Transverse colon (tissue), 4 donors: ENCODE measurements at regions not wholly inside any gene's neighbourhood (a gene's known extent, or its start where the extent isn't known, plus 50 kb on each side); places are given as distances from the start of the nearest gene placed in this dataset.

Experiments
- DNase-seq: peaks from one replicate; pipeline ENCODE4 v3.0.0-alpha.2; 2019
- H3K27ac ChIP-seq, 4 donors: fragments of 200-600 bp; sonication (generic); 2 replicates each; pipeline ENCODE4 v1.5.1; 2016 to 2018; ENCODE audit warnings: inconsistent platforms in 4 of 4
- H3K27me3 ChIP-seq: fragments of 200-600 bp; sonication (generic); 2 replicates; pipeline ENCODE4 v1.5.1; 2017; ENCODE audit warnings: inconsistent platforms
- H3K36me3 ChIP-seq, 4 donors: fragments of 200-600 bp; sonication (generic); 2 replicates each; pipeline ENCODE4 v1.5.1; 2017 to 2019; ENCODE audit warnings: inconsistent platforms in 4 of 4
- H3K4me1 ChIP-seq, 4 donors: fragments of 200-600 bp; sonication (generic); 2 replicates each; pipeline ENCODE4 v1.5.1; 2017 to 2020; ENCODE audit warnings: inconsistent platforms in 4 of 4
- H3K4me3 ChIP-seq, 4 donors: fragments of 200-600 bp; sonication (generic); 1 replicate in 1 of 4; 2 replicates in 3 of 4; pipeline versions ENCODE4 v1.5.1 to v1.6.1; 2017 to 2019; ENCODE audit warnings: inconsistent platforms in 4 of 4
- H3K9me3 ChIP-seq, 2 donors: fragments of 200-600 bp; sonication (generic); 2 replicates each; pipeline ENCODE4 v1.5.1; 2017 to 2019; ENCODE audit warnings: inconsistent platforms in 2 of 2
- CTCF ChIP-seq, 5 experiments: fragments of 200-600 bp in 3 of 5; fragments of 450-650 bp in 2 of 5; sonication (generic) in 3 of 5; IDR thresholded peaks; 1 replicate in 2 of 5; 2 replicates in 3 of 5; pipeline ENCODE4 v1.5.1; 2016 to 2017; ENCODE audit warnings: antibody characterized with exemption in 5 of 5, inconsistent platforms in 3 of 5, mild to moderate bottlenecking in 2 of 5, moderate library complexity in 1 of 5
- EP300 ChIP-seq: sonication (generic); formaldehyde crosslinking; IDR thresholded peaks from one replicate; pipeline ENCODE4 v1.6.1; 2017; ENCODE audit warnings: antibody characterized with exemption, low read depth
- POLR2A ChIP-seq: fragments of 450-650 bp; IDR thresholded peaks from one replicate; pipeline ENCODE4 v1.6.1; 2016; ENCODE audit warnings: antibody characterized with exemption, mild to moderate bottlenecking, moderate library complexity
- POLR2AphosphoS5 ChIP-seq, 3 donors: sonication (generic); formaldehyde crosslinking; IDR thresholded peaks; one replicate each; pipeline ENCODE4 v1.6.1; 2016; ENCODE audit warnings: antibody characterized with exemption in 3 of 3
- WGBS, 2 donors: methylation state at CpG; one replicate each; pipeline ENCODE4 v1.1.5; 2018; ENCODE audit warnings: low coverage in 1 of 2; 5-methylcytosine and 5-hydroxymethylcytosine counted together
- in situ Hi-C, 4 donors: fragments of 200-750 bp; cut with MboI; loops; one replicate each; pipeline versions ENCODE4 v1.15.0 to v1.15.1; 2017; ENCODE audit warnings: low sequenced_read_pairs in 3 of 4, low pct_ligation_motif_present in 1 of 4, low pct_unique_long_range_greater_than_20kb in 1 of 4
- intact Hi-C: fragments of 100-400 bp; cut with DNase I; formaldehyde crosslinking; loops from one replicate; pipeline ENCODE4 v1.15.1; 2023; ENCODE audit warnings: low total_unique reads

- Histone ChIP-seq H3K9me3 (no peaks in the 10 kb centered on the region), H3K4me3 (no peak overlapping the region), H3K36me3 (no peaks in the 10 kb centered on the region), H3K27me3 (no peaks in the 10 kb centered on the region), H3K27ac (no peak overlapping the region), H3K4me1 (no peaks in the 10 kb centered on the region)
- no peak for TF ChIP-seq POLR2A
- no peak for TF ChIP-seq CTCF (IDR thresholded peaks at IDR 0.05)
- no peak for TF ChIP-seq EP300
- no peak for TF ChIP-seq POLR2AphosphoS5 (IDR thresholded peaks at IDR 0.05)
- intact Hi-C loops: no loop called here
- DNase-seq: no peak
- in situ Hi-C loops: no loop called here
Measured at GRCh38 chr6:139486476-139486799, 112.0 kb upstream of the CITED2 start.

GRCh38 chr6:139485742-139486475 is 111.5 kb upstream of the CITED2 start:
- in situ Hi-C loops (no loop called here), intact Hi-C loops (no loop called here)
- 77 to 81% methylated on average over 1 to 5 of the region's 5 CpGs for WGBS, 2 donors

DNA sequence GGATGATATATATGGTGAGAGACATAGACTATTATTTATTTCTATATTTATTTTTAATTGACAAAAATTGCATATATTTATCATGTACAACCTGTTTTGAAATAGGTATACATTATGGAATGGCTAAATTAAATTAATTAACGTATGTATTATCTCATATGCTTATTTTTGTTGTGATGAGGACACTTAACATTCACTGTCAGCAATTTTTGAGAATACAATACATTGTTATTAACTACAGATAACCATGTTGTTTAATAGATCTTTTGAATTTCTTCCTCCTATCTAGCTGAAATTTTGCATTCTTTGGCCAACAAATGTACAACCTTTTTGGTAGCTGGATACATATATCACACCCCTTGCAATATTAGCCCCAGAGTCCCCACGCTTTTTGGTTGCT is 110.7 kb upstream of the CITED2 start:
- H3K27ac ChIP-seq: no peak overlapping the region

More at GRCh38 chr6:139485742-139486475, 111.5 kb upstream of the CITED2 start:
- Histone ChIP-seq H3K27ac (no peak overlapping the region), H3K9me3 (no peaks in the 10 kb centered on the region), H3K36me3 (no peaks in the 10 kb centered on the region), H3K27me3 (no peaks in the 10 kb centered on the region), H3K4me3 (no peak overlapping the region), H3K4me1 (no peaks in the 10 kb centered on the region)
- no peak for TF ChIP-seq POLR2AphosphoS5 (IDR thresholded peaks at IDR 0.05)
- TF ChIP-seq CTCF (IDR thresholded peaks at IDR 0.05): no peak
- no peak for TF ChIP-seq EP300
- no peak for TF ChIP-seq POLR2A
- DNase-seq: no peak

GRCh38 chr6:139483079-139483478 is 108.6 kb upstream of the CITED2 start:
- in situ Hi-C loops: no loop called here

More for the DNA sequence above, 110.7 kb upstream of the CITED2 start:
- intact Hi-C loops (no loop called here), in situ Hi-C loops (no loop called here)
- H3K27me3 ChIP-seq: no peaks in the 10 kb centered on the region
- no peaks in the 10 kb centered on the region for H3K36me3 ChIP-seq
- no peaks in the 10 kb centered on the region for H3K9me3 ChIP-seq
- no peak for TF ChIP-seq EP300
- TF ChIP-seq CTCF (IDR thresholded peaks at IDR 0.05): no peak
- no peak for TF ChIP-seq POLR2AphosphoS5 (IDR thresholded peaks at IDR 0.05)
- TF ChIP-seq POLR2A: no peak
- H3K4me3 ChIP-seq: no peak overlapping the region
- DNase-seq: no peak
- WGBS, 2 donors: 71 to 87% methylated on average over 2 of the region's 2 CpGs
- H3K4me1 ChIP-seq: no peaks in the 10 kb centered on the region

More at GRCh38 chr6:139483079-139483478, 108.6 kb upstream of the CITED2 start:
- no peaks in the 10 kb centered on the region for H3K27me3 ChIP-seq
- no peaks in the 10 kb centered on the region for H3K36me3 ChIP-seq
- TF ChIP-seq POLR2AphosphoS5 (IDR thresholded peaks at IDR 0.05): no peak
- no peak for TF ChIP-seq EP300
- TF ChIP-seq CTCF (IDR thresholded peaks at IDR 0.05): no peak
- H3K9me3 ChIP-seq: no peaks in the 10 kb centered on the region
- WGBS, 2 donors: 88 to 96% methylated on average over 8 of the region's 8 CpGs
- DNase-seq: no peak
- H3K4me1 ChIP-seq: no peaks in the 10 kb centered on the region
- intact Hi-C loops: no loop called here
- no peak overlapping the region for H3K27ac ChIP-seq
- no peak overlapping the region for H3K4me3 ChIP-seq
